Breast epithelium (tissue), 3 donors: ENCODE measurements at regions not wholly inside any gene's neighbourhood (a gene's known extent, or its start where the extent isn't known, plus 50 kb on each side); places are given as distances from the start of the nearest gene placed in this dataset.

Experiments used
- POLR2A ChIP-seq: fragments of 450-650 bp; IDR thresholded peaks from one replicate; pipeline ENCODE4 v1.6.1; 2016; ENCODE audit warnings: antibody characterized with exemption, mild to moderate bottlenecking, moderate library complexity
- POLR2AphosphoS5 ChIP-seq, 3 donors: sonication (generic); formaldehyde crosslinking; IDR thresholded peaks; one replicate each; pipeline ENCODE4 v1.6.1; 2017; ENCODE audit warnings: antibody characterized with exemption in 3 of 3
- TF ChIP-seq, protein P1 (sequence below), 3 donors: fragments of 450-650 bp; IDR thresholded peaks; one replicate each; pipeline ENCODE4 v1.5.1; 2016 to 2017; ENCODE audit warnings: antibody characterized with exemption in 3 of 3, mild to moderate bottlenecking in 3 of 3, moderate library complexity in 3 of 3

DNA sequence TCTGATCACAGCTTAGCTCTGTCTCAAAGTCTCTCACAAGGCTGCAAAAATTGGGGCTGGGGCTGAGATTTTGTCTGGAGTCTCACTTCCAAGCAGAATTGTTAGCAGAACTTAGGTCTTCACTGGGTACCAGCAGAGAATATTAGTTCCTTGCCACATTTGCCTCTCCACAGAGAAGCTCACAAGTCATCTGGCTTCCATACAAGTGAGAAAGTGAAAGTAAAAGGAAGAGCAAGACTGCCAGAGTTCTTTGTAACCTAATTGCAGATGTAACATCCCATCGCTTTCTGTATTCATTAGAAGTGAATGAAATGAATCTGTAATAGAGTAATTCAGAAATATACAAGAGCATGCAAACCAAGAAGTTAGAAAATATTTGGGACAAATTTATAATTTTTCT is 624.1 kb upstream of the GNPDA2 start:
- TF ChIP-seq, protein P1, sequence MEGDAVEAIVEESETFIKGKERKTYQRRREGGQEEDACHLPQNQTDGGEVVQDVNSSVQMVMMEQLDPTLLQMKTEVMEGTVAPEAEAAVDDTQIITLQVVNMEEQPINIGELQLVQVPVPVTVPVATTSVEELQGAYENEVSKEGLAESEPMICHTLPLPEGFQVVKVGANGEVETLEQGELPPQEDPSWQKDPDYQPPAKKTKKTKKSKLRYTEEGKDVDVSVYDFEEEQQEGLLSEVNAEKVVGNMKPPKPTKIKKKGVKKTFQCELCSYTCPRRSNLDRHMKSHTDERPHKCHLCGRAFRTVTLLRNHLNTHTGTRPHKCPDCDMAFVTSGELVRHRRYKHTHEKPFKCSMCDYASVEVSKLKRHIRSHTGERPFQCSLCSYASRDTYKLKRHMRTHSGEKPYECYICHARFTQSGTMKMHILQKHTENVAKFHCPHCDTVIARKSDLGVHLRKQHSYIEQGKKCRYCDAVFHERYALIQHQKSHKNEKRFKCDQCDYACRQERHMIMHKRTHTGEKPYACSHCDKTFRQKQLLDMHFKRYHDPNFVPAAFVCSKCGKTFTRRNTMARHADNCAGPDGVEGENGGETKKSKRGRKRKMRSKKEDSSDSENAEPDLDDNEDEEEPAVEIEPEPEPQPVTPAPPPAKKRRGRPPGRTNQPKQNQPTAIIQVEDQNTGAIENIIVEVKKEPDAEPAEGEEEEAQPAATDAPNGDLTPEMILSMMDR (IDR thresholded peaks at IDR 0.05), result no peak
- TF ChIP-seq POLR2A (no peak), POLR2AphosphoS5 (IDR thresholded peaks at IDR 0.05) (no peak)
